GM06990 (cell line): ENCODE measurements at regions not wholly inside any gene's neighbourhood (a gene's known extent, or its start where the extent isn't known, plus 50 kb on each side); places are given as distances from the start of the nearest gene placed in this dataset.

Experiments
- DNase-seq: peaks from one replicate; pipeline ENCODE4 v3.0.0-alpha.2; 2011; ENCODE audit not compliant: insufficient read length; ENCODE audit errors: extremely low read depth
- H3K27me3 ChIP-seq: replicated peaks from 2 replicates; pipeline ENCODE4 v1.6.0; 2011; ENCODE audit warnings: low read length; ENCODE audit not compliant: control insufficient read depth, insufficient read depth
- H3K36me3 ChIP-seq: 2 replicates; pipeline ENCODE4 v1.5.1; 2011; ENCODE audit warnings: low read length; ENCODE audit not compliant: control insufficient read depth, insufficient read depth
- H3K4me3 ChIP-seq: replicated peaks from 2 replicates; pipeline ENCODE4 v1.5.1; 2011; ENCODE audit warnings: low read depth, mild to moderate bottlenecking, control low read depth, low read length
- TF ChIP-seq, protein P1 (sequence below): IDR thresholded peaks from 2 replicates; pipeline ENCODE4 v1.5.1; 2011; ENCODE audit warnings: low read length, control low read depth, mild to moderate bottlenecking, inconsistent platforms; ENCODE audit not compliant: insufficient read depth, poor library complexity, severe bottlenecking

DNA sequence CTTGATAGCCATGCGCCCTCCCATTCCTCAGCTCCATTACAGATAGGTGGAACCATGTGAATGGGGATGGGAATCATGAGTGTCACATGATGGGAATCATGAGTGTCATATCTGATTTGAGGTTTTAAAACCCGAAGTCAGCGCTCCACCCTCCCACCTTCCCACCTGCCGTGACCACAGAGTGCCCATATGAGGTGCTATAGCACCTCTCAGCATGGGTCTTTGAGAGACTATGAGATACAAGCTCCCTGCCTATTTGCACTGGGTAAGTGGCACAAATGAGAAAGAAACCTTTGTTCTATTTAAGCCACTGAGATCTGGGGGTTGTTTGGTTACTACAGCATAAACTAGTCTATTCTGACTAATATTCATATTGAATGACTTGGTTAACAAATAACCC, 78.5 kb upstream of the PTPRM start:
- Histone ChIP-seq H3K27me3 (no peaks in the 10 kb centered on the region), H3K36me3 (no peaks in the 10 kb centered on the region), H3K4me3 (no peak overlapping the region)
- TF ChIP-seq, protein P1, sequence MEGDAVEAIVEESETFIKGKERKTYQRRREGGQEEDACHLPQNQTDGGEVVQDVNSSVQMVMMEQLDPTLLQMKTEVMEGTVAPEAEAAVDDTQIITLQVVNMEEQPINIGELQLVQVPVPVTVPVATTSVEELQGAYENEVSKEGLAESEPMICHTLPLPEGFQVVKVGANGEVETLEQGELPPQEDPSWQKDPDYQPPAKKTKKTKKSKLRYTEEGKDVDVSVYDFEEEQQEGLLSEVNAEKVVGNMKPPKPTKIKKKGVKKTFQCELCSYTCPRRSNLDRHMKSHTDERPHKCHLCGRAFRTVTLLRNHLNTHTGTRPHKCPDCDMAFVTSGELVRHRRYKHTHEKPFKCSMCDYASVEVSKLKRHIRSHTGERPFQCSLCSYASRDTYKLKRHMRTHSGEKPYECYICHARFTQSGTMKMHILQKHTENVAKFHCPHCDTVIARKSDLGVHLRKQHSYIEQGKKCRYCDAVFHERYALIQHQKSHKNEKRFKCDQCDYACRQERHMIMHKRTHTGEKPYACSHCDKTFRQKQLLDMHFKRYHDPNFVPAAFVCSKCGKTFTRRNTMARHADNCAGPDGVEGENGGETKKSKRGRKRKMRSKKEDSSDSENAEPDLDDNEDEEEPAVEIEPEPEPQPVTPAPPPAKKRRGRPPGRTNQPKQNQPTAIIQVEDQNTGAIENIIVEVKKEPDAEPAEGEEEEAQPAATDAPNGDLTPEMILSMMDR, result no peak
- no peak for DNase-seq

DNA sequence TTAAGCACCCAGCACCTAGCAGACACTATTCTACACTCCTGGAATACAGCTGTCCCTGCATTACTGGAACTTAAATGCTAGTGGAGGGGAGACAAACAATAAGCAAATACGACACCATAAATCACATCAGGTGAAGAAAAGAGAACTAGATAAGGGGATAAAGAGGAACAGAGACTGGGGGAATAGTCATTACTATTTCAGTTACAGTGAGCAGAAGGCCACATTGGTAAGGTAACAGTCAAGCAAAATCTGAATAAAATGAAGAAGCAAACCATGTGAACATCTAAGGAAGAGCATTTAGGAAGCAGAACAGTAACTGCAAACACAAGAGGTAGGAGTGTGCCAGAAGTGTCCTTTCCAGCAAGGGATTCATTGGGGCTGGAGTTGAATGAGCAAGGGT, 77.0 kb upstream of the PTPRM start:
- no peak for DNase-seq
- Histone ChIP-seq H3K4me3 (no peak overlapping the region), H3K27me3 (no peaks in the 10 kb centered on the region), H3K36me3 (no peaks in the 10 kb centered on the region)
- TF ChIP-seq, protein P1, result no peak

DNA sequence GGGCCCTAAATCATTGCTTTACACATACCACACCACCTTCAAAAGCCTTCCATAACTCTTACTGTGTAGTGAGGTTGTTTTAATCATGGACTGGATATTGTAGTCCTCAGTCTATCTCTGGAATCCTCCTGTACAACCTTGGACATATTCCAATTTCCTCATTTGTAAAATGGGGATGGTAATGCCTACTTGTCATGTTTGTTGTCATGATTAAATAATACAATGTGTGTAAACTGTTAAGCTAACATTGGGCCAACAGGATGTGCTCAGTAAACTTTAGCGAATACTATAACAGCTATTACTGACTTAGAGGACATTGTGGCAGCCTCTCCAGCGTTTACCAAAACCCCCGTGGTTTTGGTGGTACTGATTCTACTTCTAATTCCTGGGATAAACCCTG, 74.7 kb upstream of the PTPRM start:
- TF ChIP-seq, protein P1, result no peak
- DNase-seq, result no peak
- Histone ChIP-seq H3K27me3 (no peaks in the 10 kb centered on the region), H3K4me3 (no peak overlapping the region), H3K36me3 (no peaks in the 10 kb centered on the region)

DNA sequence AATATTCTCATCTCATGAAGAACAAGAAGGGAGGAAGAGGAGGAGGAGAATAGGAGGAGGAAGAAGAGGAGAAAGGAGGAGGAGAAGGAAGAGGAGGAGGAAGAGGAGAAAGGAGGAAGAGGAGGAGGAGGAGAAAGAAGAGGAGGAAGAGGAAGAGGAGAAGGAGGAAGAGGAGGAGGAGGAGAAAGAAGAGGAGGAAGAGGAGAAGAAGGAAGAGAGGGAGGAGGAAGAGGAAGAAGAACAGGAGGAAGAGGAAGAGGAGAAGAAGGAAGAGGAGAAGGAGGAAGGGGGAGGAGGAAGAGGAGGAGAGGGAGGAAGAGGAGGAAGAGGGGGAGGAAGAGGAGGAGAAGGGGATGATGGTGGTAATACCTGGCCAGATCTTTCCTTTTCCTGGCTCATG, 70.0 kb upstream of the PTPRM start:
- TF ChIP-seq, protein P1, result no peak
- Histone ChIP-seq H3K27me3 (no peaks in the 10 kb centered on the region), H3K36me3 (no peaks in the 10 kb centered on the region), H3K4me3 (no peak overlapping the region)
- DNase-seq, result no peak

DNA sequence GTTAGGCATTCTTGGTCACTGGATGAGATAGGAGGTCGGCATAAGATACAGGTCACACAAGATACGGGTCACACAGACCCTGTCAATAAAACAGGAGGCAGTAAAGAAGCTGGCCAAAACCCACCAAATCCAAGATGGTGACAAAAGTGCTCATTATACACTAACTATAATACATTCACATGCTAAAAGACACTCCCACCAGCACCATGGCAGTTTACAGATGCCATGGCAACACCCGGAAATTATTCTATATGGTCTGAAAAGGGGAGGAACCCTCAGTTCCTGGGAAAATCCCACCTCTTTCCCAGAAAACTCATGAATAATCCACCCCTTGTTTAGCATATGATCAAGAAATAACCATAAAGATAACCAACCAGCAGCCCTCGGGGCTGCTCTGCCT, 56.0 kb upstream of the PTPRM start:
- TF ChIP-seq, protein P1, result no peak
- DNase-seq, result no peak
- Histone ChIP-seq H3K27me3 (no peaks in the 10 kb centered on the region), H3K4me3 (no peak overlapping the region), H3K36me3 (no peaks in the 10 kb centered on the region)

DNA sequence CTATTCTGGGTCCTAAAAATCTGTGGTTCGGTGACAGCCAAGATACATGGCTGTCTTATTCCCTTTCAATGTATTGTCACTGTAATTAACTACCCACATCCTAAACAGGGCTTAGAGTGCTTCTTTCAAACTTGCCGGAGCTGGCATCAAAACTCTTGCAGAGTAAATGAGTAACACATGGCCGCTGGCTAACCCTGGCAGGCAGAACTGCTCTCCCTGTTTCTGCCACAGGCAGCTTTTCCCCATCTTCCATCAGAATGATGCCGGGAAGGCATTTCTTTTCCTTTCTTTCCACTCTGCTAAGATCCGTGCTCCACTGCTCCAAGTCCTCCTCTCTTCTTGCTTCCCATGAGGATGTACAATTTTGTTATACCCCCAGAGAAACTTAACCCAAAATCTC, 54.8 kb upstream of the PTPRM start:
- Histone ChIP-seq H3K27me3 (no peaks in the 10 kb centered on the region), H3K4me3 (no peak overlapping the region), H3K36me3 (no peaks in the 10 kb centered on the region)
- DNase-seq, result no peak
- TF ChIP-seq, protein P1, result no peak
